ENCODE measurements at regions not wholly inside any gene's neighbourhood (a gene's known extent, or its start where the extent isn't known, plus 50 kb on each side); places are given as distances from the start of the nearest gene placed in this dataset.
"Not testable (repeated sequence)": the region's sequence is repeated elsewhere in the genome, so short reads cannot be mapped to it uniquely, and the experiment has no call there.

DNA sequence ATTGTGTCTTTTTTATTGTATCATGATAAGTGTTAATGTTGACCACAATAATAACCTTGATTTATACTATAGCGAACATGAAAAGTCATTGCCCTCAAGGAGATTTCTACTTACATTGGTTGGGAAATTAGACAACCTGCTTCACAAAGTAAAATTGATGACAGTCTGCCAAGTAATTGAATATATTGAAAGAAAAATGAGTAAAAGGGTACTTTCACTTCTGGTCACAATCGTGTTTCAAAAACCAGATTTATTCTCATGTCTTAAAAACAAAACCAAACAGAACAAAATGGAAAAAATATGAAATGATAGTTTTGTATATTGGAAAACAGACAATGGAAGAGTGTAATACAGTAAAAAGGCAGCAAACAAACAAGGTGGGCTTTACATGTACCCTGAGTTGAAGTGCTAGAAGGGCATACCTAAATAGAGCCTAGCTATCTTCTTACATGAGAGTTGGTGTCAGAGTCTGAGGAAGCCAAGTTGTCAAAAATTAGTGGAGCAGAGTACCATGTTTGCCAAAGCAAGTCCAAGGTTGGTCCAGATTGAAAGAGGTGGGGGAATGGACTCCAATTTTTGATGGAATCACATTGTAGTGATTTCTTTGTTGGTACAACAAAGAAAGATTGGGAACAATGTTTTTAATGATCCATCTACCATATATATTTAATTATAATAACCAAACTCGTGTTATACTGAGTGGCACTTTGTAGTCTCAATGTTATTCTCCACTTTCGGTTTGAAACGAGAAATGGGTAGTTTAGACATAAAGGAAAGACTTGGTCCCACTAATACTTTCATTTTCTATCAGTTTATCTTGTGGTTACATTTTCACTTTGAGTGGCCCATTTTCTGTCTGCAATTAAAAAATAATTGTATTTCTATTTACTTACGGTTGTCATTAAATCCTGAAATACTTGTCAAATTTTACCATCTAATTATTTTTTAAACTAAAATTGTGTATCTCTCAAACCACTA is 775.6 kb downstream of the STIM2 start:
- DNase-seq (ENCODE audit: low read depth, low spot score) = no peak

DNA sequence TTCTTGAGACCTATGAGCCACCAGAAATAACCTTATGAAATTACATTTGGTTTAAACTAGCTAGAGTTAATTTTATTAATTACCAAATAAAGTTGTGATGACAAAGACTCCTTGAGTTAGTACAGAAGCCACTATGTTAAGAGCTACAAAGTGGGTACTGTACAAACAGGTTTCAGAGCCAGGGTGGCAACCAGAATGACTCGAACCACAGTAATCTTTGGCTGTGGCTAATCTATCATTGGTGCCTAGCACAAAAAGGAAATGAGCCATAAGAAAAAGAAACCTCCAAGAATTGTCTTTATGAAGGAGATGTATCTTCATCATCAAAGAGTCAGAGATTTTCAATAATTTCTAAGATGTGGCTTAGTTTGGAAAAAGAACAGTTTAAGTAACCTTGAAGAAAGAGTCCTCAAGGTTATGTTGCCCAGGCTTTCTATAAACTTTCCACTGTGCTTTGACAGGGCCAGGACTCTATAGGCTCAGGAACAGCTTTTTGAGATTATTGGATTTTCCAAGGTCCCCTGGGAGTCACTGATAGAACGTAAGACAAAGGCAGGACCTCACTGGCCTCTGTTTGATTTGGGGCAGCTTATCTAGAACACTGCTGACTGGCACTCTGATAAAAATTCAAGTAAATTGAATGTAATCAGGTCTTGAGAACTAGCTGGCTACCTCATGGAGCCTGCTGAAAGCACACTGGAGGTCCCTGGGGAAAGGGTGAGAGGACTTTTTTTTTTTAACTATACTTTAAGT is 777.7 kb downstream of the STIM2 start:
- no peak for DNase-seq (ENCODE audit: low read depth, low spot score)

DNA sequence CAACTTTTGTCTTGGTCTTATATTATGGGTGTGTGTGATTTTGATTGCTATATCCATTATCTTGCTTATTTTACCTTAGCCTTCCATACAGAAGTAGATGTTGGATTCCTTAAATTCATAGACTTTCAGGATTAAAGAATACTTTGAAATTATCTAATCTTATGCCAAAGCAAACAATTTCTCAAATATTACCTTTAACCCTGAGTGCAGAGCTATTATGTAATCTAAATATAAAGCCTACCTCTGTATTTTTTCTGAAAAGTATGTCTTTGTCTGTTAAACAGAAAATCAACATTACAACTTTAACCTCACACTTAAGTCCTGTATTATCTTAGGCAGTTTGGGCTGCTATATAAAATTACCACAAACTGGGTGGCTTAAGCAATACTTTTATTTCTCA is 782.5 kb downstream of the STIM2 start:
- DNase-seq (ENCODE audit: low read depth, low spot score) = no peak

DNA sequence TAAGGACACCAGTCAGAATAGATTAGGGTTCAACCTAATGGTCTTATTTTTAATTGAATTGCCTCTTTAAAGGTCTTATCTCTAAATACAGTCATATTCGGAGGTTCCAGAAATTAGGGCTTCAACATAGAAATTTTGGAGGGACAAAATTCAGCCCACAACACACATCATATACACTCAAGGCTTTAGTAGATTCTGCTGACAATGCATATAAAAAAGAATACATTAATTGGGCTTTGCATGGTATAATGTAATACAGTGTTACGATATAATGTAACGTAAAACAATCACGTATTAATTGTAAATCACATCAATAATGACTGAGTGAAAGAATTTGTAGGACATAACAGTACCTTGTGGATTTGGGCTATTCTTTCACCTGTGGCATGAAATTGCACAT is 787.8 kb downstream of the STIM2 start:
- DNase-seq (ENCODE audit: low read depth, low spot score) = no peak

DNA sequence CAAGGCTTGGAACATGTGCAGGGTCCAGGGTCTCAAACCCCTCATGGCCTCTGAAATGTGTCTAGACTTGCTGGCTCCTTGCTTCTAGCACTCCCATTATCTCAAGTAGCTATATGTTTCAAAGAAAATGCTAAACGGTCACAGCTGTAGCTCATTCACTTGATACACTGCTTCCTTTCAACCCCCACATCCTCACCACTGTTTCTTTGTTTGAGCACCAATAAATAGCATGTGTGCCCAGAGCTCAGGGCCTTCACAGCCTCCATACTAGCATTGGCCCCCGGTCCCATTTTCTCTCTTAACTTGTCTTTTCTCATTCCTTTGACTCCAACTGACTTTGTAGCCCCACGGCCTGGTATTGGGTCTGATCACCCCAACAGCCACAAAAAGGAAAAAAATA is 801.8 kb downstream of the STIM2 start:
- no peak for DNase-seq (ENCODE audit: low read depth, low spot score)

DNA sequence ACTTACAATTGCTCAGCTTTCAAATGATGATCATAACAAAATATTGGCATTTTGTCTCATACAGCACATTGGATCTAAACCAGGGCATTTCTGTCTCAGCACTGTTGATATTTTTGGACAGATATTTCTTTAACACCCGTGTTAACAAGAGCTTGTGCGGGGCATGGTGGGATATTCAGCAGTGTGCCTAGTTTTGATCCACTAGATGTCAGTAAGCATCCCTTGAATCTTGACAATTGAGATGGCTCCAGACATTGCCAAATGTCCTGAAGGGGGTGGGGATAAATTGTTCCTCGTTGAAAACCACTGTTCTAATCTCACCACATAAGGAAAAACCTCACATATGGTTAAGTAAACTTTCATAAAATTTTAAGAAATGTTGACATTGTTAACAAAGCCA is 806.3 kb downstream of the STIM2 start:
- no peak for DNase-seq (ENCODE audit: low read depth, low spot score)

DNA sequence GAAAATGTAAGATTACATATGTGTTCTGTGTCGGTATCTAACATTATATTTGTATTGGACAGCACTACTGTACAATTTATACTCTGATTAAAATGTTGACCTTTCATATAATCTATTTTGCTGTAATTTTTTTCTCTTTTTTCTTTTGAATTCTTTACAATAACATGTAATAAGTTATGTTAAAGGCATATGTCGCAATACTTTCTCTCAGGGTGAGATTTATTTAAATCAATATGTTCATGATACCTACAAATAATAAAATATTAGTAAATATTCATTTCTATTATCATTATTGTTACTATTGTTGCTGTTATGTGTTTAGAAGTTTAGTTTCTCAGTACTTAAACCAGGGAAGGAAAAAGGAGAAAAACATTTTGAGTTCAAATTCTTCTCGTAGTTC is 807.4 kb downstream of the STIM2 start:
- DNase-seq (ENCODE audit: low read depth, low spot score) = no peak

DNA sequence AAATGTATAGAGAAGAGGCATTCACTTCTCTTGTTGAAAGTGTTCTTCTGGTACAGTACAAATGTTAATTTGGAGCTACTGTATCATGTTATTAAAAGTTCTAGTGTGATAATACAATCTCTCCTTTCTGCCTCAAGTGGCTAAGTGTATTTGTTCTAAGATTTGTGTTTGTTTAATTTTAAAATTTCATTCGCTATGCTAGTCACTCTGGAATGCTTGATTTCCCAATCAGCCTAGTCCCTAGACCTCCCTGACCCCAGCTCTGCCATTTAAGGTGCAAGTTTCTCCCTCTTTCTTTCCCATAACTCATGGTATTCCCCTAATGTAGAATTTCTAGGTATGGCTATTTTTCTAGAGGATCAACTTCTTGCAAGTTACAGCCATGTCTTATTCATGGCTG is 817.4 kb downstream of the STIM2 start:
- DNase-seq (ENCODE audit: low read depth, low spot score) = no peak

DNA sequence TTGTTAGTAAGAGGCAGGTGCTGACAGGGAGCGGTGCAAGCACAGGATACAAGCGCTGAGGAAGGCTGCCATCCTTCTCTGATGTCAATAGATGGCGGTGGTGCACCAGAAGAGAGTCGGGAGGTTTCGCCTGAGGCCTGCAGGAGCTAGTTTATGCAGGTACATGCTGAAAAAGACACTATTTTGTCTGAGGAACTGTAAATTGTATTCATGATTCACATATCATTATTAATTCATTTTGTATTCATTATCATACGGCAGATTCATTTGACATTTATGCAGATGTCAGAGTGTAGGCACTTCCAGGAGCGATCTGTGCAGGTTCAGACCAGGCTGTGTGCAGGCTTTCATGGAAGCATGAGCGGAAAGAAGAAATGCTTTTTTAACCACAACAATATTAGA is 824.0 kb downstream of the STIM2 start:
- peak; percentile 3 for DNase-seq (ENCODE audit: low read depth, low spot score)

DNA sequence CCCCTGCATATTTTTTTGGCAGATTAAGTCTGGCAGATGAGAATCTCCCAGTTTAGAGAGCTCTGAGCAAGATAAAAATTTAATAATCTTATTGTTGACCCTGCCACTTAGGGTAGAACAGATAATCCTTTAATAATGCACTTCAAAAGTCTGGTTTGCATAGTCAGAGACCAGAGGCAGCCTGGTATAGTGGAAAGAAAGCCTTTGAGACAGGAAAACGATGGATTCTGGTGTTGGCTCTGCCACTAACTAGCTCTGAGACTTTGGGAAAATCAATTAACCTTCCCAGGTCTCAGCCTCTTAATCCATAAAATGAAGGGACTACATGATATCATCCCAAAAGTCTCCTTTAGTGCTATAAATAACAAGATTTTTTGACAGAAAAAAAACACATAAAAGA is 824.5 kb downstream of the STIM2 start:
- no peak for DNase-seq (ENCODE audit: low read depth, low spot score)

DNA sequence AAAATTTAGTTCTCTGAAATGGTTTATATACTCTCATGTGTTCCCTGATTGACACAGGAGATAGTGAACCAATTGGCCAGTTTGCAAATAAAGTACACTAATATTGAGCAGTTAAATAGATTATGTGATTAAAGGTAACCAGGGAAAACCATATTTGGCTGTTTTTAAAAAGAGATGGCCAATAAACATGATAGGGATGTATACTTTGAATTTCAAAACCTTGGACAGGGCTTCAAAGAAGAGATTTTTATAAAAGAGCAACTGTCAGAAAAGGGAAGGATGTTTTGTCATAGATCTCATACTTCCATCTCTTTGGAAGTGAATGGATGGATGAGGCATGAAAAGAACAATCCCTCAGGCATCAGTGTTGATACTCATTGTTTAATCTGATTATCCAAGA is 825.3 kb downstream of the STIM2 start:
- no peak for DNase-seq (ENCODE audit: low read depth, low spot score)

DNA sequence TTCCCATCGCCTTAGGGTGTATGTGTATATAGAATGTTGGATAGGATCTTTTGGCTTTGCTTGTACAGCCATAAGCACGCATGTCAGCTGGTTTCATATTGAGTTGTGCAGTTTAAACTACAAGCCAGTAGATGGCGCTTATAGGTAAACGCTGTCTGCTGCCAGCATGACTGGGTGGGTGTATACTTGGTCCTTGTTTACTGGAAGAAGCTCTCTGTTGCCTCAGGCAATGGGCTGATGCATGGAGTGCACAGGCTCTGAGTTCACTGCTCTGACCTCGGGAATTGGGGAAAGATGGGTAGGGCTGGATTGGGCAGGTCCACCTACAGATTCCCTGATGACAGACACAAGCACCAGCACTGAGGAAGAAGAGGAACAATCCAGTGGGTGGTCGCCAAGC is 831.5 kb downstream of the STIM2 start:
- DNase-seq (ENCODE audit: low read depth, low spot score) = no peak

DNA sequence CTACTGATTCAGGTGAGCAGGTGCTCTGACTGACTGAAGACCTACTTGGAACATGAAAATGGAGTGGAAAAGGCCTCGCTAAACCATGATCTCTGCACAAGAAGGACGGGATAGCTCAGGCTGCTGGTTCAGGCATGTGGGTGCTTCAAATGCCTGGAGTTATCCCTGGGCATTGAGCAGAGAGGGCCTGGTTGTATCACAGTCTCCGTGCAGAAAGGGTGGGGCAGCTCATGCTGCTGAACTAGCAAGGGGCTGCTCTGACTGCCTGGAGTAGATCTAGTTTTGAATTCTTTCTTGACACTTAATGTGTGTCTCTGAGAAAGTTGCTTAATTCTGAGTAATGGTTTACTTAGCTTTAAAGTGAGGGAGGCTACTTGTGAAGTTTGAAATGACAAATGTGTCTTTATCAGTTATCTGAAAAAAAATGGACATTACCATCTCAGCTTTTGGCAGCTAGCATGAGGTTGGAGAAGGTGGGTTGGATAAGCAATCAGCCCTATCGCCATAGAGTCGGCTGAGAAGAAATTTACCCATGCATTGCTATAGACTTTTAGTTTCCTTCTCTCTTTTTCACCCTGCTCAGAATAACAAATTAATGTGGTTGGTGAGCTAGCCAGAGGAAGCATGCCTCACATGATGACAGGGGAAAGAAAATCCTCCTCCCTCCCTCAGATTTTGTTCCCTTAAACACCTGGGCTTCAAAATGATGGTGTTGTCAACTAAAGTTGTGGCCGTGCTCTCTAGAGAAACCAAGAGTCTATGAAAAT is 832.4 kb downstream of the STIM2 start:
- DNase-seq (ENCODE audit: low read depth, low spot score) = no peak

DNA sequence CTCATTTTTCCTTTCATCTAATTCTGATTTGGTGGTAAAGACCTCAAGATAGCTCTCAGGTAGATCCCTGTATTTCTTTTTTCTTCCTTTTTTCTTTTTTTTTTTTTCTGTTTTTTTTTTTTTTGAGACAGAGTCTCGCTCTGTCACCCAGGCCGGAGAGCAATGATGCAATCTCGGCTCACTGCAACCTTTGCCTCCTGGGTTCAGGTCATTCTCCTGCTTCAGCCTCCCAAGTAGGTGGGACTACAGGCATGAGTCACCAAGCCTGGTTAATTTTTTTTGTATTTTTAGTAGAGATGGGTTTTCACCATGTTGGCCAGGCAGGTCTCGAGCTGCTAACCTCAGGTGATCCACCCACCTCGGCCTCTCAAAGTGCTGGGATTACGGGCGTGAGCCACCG is 835.6 kb downstream of the STIM2 start:
- not testable (repeated sequence) for DNase-seq (ENCODE audit: low read depth, low spot score)

DNA sequence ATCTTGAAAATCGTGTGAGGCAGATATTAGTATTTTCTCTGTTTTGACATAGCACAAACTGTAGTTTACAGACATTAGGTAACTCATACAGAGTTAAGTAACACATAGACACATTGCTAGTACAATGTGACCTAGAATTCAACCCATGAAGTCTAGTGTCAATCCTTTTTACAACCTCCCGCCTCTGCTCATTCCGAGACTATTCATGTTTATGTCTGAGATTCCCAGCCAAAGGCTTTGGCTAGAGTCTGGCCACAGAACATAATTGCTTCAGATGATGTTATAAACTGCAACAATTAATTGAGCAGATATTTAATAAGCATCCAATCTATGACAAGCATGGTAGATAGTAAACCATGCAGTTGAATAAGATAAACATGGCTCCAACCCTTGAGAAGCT is 841.0 kb downstream of the STIM2 start:
- DNase-seq (ENCODE audit: low read depth, low spot score) = no peak

DNA sequence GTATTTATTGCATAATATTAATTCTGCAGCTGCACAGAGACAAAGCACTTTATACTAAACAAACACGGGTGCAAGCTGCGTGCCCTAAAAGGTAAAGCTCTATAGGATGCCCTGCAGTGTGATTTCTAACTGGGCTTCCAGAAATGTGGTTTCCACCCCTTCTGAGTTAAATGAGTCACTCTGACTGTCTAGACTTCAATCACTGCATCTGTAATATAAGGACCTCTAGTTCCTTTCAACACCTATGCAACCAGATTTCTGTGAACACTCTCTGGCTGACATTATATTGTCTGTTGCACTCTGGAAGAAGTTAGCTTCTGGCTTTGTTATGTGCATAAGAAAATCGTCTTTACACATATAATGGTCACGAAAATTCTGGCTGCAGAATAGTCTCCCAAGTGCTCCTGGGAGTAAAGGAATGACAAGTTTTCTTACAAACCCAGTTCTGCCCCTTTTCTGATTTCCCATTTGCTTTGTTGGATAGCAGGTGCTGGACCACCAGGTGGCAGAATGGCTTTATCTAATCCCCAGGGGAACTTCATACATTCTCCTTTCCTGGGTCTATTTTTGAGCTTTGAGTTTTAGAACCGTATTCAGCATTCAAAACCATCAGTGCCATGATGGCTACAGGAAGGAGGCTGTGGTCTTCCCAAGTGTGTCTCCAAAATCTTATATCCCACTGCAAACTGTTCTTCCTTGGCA is 842.2 kb downstream of the STIM2 start:
- DNase-seq (ENCODE audit: low read depth, low spot score) = no peak

DNA sequence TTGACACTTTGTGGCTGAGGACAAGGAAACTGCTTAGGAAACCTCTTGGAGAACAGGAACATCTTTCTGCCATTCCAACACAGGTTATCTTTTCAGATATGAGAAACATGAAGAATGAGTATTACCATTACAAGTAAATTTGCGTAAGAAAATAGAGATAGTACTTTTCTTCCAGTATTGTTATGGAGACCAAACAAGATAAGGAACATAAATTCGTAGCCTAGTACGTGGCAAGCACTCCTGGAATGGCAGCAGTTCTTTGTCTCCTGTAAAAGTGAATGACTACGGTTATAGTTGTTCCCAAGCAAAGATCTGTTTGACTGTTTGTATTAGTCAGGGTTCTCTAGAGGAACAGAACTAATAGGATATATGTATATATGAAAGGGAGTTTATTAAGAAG is 843.1 kb downstream of the STIM2 start:
- no peak for DNase-seq (ENCODE audit: low read depth, low spot score)

DNA sequence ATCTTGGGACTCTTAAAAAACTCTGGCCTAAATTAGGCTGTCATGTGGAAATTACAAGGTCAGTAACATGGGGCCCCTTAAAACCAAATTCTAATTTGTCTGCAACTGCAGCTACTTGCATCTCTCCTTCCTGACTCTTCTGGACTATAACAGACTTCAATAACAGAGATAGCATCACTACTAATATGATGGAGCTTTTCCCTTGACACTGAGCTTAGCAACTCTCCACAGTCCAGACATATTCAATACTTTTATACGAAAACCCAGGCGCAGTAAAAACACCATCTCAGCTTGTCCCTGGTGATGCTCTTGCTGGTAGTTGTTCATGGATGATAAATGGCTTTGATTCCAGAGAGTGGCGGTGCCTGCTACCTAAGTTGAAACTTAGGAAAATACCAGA is 850.4 kb downstream of the STIM2 start:
- no peak for DNase-seq (ENCODE audit: low read depth, low spot score)

DNA sequence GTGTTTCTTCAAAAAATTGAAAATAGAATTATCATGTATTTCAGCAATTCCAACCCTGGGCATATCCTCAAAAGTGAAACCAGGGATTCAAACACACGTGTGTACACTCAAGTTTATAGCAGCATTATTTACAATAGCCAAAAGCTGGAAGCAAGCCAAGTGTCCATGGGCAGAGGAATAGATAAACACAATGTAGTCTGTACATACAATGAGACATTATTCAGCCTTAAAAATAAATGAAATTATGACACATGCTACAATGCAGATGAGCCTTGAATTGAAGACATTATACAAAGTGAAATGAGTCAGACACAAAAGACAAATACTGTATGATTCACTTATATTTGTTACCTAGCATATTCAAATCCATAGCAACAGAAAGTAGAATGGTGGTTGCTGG is 853.4 kb downstream of the STIM2 start:
- no peak for DNase-seq (ENCODE audit: low read depth, low spot score)

DNA sequence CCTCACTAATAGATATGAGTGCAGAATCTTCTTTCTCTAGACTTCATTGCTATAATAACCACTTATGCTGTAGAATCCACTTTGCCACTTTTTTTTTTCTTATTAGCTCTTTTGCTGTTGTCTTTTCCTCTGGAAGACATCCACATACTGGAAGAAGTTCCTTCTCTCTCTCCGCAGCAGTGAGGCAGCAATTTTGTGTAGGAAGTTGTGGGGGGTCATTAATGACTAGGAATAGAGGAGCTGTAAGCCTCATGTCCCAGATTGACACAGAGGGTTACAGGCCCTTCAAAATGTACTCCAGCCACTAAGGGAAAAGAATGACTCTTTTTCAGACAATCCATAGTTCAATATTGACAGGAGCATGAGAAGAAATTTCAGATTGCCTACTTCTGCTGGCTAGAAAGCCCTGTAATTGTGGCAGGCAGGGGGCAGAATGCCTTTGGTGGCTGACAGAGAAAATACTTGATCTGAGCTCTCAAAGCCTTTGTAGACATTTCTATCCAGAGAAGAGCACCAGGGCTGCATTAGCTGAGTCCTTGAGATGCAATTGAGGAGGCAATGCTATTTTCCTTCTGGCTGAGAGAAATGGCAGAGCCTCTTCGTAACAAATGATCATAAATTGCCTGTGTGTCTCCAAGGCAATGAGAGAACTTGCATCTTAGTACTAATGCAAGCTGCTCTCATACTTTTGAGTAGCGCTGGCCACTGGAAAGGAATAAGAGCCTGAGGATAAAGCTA is 856.2 kb downstream of the STIM2 start:
- DNase-seq (ENCODE audit: low read depth, low spot score) = no peak

DNA sequence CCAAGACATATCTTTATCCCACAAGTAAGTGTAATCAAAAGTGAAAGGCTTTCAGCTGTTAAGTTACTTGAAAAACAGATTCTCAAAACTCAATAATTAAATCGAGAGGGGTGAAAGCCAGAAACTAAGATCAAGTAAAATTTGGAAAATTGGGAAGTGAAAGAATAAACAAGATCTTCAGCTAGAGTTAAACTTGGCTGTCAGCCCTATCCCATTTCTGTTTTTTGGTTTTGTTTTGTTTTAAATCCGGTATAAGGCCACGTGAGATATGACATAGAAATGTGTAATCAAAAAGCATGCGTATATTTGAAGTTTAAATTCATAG is 856.8 kb downstream of the STIM2 start:
- DNase-seq (ENCODE audit: low read depth, low spot score) = no peak

All from smooth muscle cell of the brain vasculature (primary cell).